Right lobe of liver (tissue), 6 donors: ENCODE measurements at regions not wholly inside any gene's neighbourhood (a gene's known extent, or its start where the extent isn't known, plus 50 kb on each side); places are given as distances from the start of the nearest gene placed in this dataset.

ENCODE experiments used
- ATAC-seq, 4 donors: fragments of 200-7000 bp; cut with Tn5 transposase; one replicate each; pipeline ENCODE4 v1.9.1; 2020; ENCODE audit warnings: mild to moderate bottlenecking in 4 of 4, moderate library complexity in 4 of 4
- DNase-seq, 3 donors: peaks; one replicate each; pipeline ENCODE4 v3.0.0-alpha.2; 2020
- H3K27ac ChIP-seq, 3 donors: fragments of 200-600 bp; one replicate each; pipeline ENCODE4 v1.8.0; 2022
- H3K27me3 ChIP-seq, 2 donors: fragments of 200-600 bp; one replicate each; pipeline ENCODE4 v1.8.0; 2022
- H3K36me3 ChIP-seq, 4 donors: fragments of 200-600 bp; sonication (generic) in 1 of 4; one replicate each; pipeline versions ENCODE4 v1.5.1 to v1.8.0; 2017 to 2022; ENCODE audit warnings: control low read depth in 1 of 4
- H3K4me1 ChIP-seq, 4 donors: fragments of 200-600 bp; sonication (generic) in 1 of 4; one replicate each; pipeline versions ENCODE4 v1.5.1 to v1.8.0; 2017 to 2022; ENCODE audit warnings: control low read depth in 1 of 4
- H3K4me3 ChIP-seq, 3 donors: fragments of 200-600 bp; one replicate each; pipeline ENCODE4 v1.8.0; 2022
- H3K9me3 ChIP-seq, 4 donors: fragments of 200-600 bp; sonication (generic) in 1 of 4; one replicate each; pipeline versions ENCODE4 v1.5.1 to v1.8.0; 2017 to 2022; ENCODE audit warnings: control low read depth in 1 of 4
- CTCF ChIP-seq, 4 donors: fragments of 200-600 bp in 3 of 4; fragments of 450-650 bp in 1 of 4; IDR thresholded peaks; one replicate each; pipeline versions ENCODE4 v1.5.1 to v1.8.0; 2016 to 2022; ENCODE audit warnings: antibody characterized with exemption in 4 of 4, mild to moderate bottlenecking in 2 of 4
- POLR2A ChIP-seq: fragments of 450-650 bp; IDR thresholded peaks from one replicate; pipeline ENCODE4 v1.6.1; 2017; ENCODE audit warnings: antibody characterized with exemption, mild to moderate bottlenecking
- WGBS: methylation state at CpG from one replicate; pipeline ENCODE4 v1.1.6; 2018; ENCODE audit warnings: low coverage, low lambda C conversion rate; ENCODE audit not compliant: insufficient coverage; ENCODE audit errors: missing lambda C conversion rate; 5-methylcytosine and 5-hydroxymethylcytosine counted together
- intact Hi-C, 2 donors: fragments of 100-400 bp; cut with DNase I; formaldehyde crosslinking; loops; one replicate each; pipeline versions ENCODE4 v1.11.2 to v1.14.1; 2022
- donor health status: DM: no; HTN: yes; CAD: no.
- donor health status: DM: no; HTN: no; CAD: no.
- donor health status: DM: no; HTN: no; CAD: no.
- donor health status: DM: no; HTN: yes; CAD: no.
- donor health status: DM: no; HTN: yes; CAD: no.

GRCh38 chr2:188770296-188770695 is 203.9 kb upstream of the COL3A1 start:
- TF ChIP-seq CTCF (IDR thresholded peaks at IDR 0.05) (no peak), POLR2A (no peak)
- Histone ChIP-seq H3K9me3 (no peaks in the 10 kb centered on the region), H3K27me3 (no peaks in the 10 kb centered on the region), H3K4me1 (no peaks in the 10 kb centered on the region), H3K4me3 (no peak overlapping the region), H3K27ac (no peak overlapping the region), H3K36me3 (no peaks in the 10 kb centered on the region)
- DNase-seq: no peak
- 36% methylated on average over 5 of the region's 5 CpGs for WGBS
- intact Hi-C loops: no loop called here
- no peak for ATAC-seq

GRCh38 chr2:188773075-188773474 is 201.1 kb upstream of the COL3A1 start:
- no peaks in the 10 kb centered on the region for H3K36me3 ChIP-seq
- intact Hi-C loops: no loop called here
- H3K9me3 ChIP-seq: peaks cover 0 to 4% (median 0%) of the 10 kb centered on the region in 4 donors
- H3K4me3 ChIP-seq: no peak overlapping the region
- no peaks in the 10 kb centered on the region for H3K4me1 ChIP-seq
- no peak overlapping the region for H3K27ac ChIP-seq
- no peak for ATAC-seq
- no peaks in the 10 kb centered on the region for H3K27me3 ChIP-seq
- TF ChIP-seq CTCF (IDR thresholded peaks at IDR 0.05) (no peak), POLR2A (no peak)
- DNase-seq: no peak

- TF ChIP-seq CTCF (IDR thresholded peaks at IDR 0.05) (no peak), POLR2A (no peak)
- H3K27ac ChIP-seq: no peak overlapping the region
- H3K27me3 ChIP-seq: no peaks in the 10 kb centered on the region
- H3K4me3 ChIP-seq: no peak overlapping the region
- H3K36me3 ChIP-seq: no peaks in the 10 kb centered on the region
- 53% methylated on average over 1 of the region's 1 CpG for WGBS
- intact Hi-C loops: no loop called here
- no peaks in the 10 kb centered on the region for H3K4me1 ChIP-seq
- ATAC-seq (no peak), DNase-seq (no peak)
- H3K9me3 ChIP-seq: peaks cover 0 to 4% (median 0%) of the 10 kb centered on the region in 4 donors
Measured at GRCh38 chr2:188776634-188777033, 197.5 kb upstream of the COL3A1 start.

- no peaks in the 10 kb centered on the region for H3K27me3 ChIP-seq
- no peaks in the 10 kb centered on the region for H3K9me3 ChIP-seq
- TF ChIP-seq POLR2A (no peak), CTCF (IDR thresholded peaks at IDR 0.05) (no peak)
- DNase-seq (no peak), ATAC-seq (no peak)
- H3K36me3 ChIP-seq: no peaks in the 10 kb centered on the region
- WGBS: 14% methylated on average over 1 of the region's 1 CpG
- H3K27ac ChIP-seq: no peak overlapping the region
- H3K4me3 ChIP-seq: no peak overlapping the region
- no peaks in the 10 kb centered on the region for H3K4me1 ChIP-seq
- intact Hi-C loops: no loop called here
Measured at GRCh38 chr2:188784269-188784762, 189.9 kb upstream of the COL3A1 start.

GRCh38 chr2:188785061-188785460 is 189.1 kb upstream of the COL3A1 start:
- no peak overlapping the region for H3K4me3 ChIP-seq
- H3K27ac ChIP-seq: no peak overlapping the region
- TF ChIP-seq CTCF (IDR thresholded peaks at IDR 0.05): no peak
- no peak for TF ChIP-seq POLR2A
- H3K9me3 ChIP-seq: no peaks in the 10 kb centered on the region
- intact Hi-C loops: no loop called here
- H3K4me1 ChIP-seq: no peaks in the 10 kb centered on the region
- no peaks in the 10 kb centered on the region for H3K27me3 ChIP-seq
- no peak for DNase-seq
- H3K36me3 ChIP-seq: no peaks in the 10 kb centered on the region
- no peak for ATAC-seq
- 48% methylated on average over 2 of the region's 2 CpGs for WGBS
